WTC11 (cell line): ENCODE measurements at regions not wholly inside any gene's neighbourhood (a gene's known extent, or its start where the extent isn't known, plus 50 kb on each side); places are given as distances from the start of the nearest gene placed in this dataset.

Source experiments
- ATAC-seq: fragments of 200-7000 bp; cut with Tn5 transposase; 2 replicates; pipeline ENCODE4 v1.10.0; 2021; ENCODE audit warnings: mild to moderate bottlenecking, moderate library complexity
- CTCF ChIA-PET: fragments of 300-600 bp; sonication (Branson Sonifier 250); formaldehyde crosslinking; loops from one replicate; lab custom pipeline; 2021; ENCODE audit warnings: antibody characterized with exemption; lab: Charles Lee
- POLR2A ChIA-PET: fragments of 350-600 bp; sonication (Branson Sonifier 250); formaldehyde crosslinking; loops from one replicate; lab custom pipeline; 2021; ENCODE audit warnings: antibody characterized with exemption; lab: Charles Lee
- DNase-seq: peaks from one replicate; pipeline ENCODE4 v3.0.0; 2021; ENCODE audit warnings: low spot score
- H3K27ac Mint-ChIP-seq: 2 replicates; pipeline ENCODE4 v1.8.0; 2021; ENCODE audit warnings: mixed read lengths
- H3K27me3 Mint-ChIP-seq: 2 replicates; pipeline ENCODE4 v1.8.0; 2021; ENCODE audit warnings: low read depth, mild to moderate bottlenecking, moderate library complexity, mixed read lengths
- H3K36me3 Mint-ChIP-seq: 2 replicates; pipeline ENCODE4 v1.8.0; 2021; ENCODE audit warnings: mixed read lengths
- H3K4me1 Mint-ChIP-seq: 2 replicates; pipeline ENCODE4 v1.8.0; 2022; ENCODE audit warnings: mixed read lengths
- H3K4me3 Mint-ChIP-seq: 2 replicates; pipeline ENCODE4 v1.8.0; 2021; ENCODE audit warnings: mild to moderate bottlenecking, moderate library complexity, mixed read lengths
- H3K9me3 Mint-ChIP-seq: 2 replicates; pipeline ENCODE4 v1.8.0; 2021; ENCODE audit warnings: mixed read lengths
- AFF4 ChIP-seq: sonication (generic); formaldehyde crosslinking; IDR thresholded peaks from 2 replicates; pipeline ENCODE4 v1.8.1; 2023; ENCODE audit warnings: mild to moderate bottlenecking, missing genetic modification reagents, borderline replicate concordance
- AR ChIP-seq: fragments of 250-450 bp; sonication (Bioruptor Pico); IDR thresholded peaks from 2 replicates; pipeline ENCODE4 v1.9.0; 2021; ENCODE audit warnings: mild to moderate bottlenecking
- ATF1 ChIP-seq: sonication (generic); formaldehyde crosslinking; IDR thresholded peaks from 2 replicates; pipeline ENCODE4 v1.8.1; 2023; ENCODE audit warnings: mild to moderate bottlenecking, moderate library complexity, missing genetic modification reagents
- ELF4 ChIP-seq: sonication (generic); formaldehyde crosslinking; IDR thresholded peaks from 2 replicates; pipeline ENCODE4 v1.8.1; 2022; ENCODE audit warnings: low read depth, mild to moderate bottlenecking, moderate library complexity, missing genetic modification reagents
- IRF2 ChIP-seq: sonication (generic); formaldehyde crosslinking; IDR thresholded peaks from 2 replicates; pipeline ENCODE4 v1.8.0; 2022; ENCODE audit warnings: low read depth, missing genetic modification reagents, borderline replicate concordance
- NFATC4 ChIP-seq: fragments of 250-450 bp; sonication (Bioruptor Pico); IDR thresholded peaks from 2 replicates; pipeline ENCODE4 v1.9.0; 2021; ENCODE audit warnings: mild to moderate bottlenecking
- SMAD3 ChIP-seq: sonication (generic); formaldehyde crosslinking; IDR thresholded peaks from 2 replicates; pipeline ENCODE4 v1.8.0; 2022; ENCODE audit warnings: missing genetic modification reagents, mild to moderate bottlenecking, borderline replicate concordance
- SOX15 ChIP-seq: fragments of 250-450 bp; sonication (Bioruptor Pico); IDR thresholded peaks from 2 replicates; pipeline ENCODE4 v1.9.0; 2021; ENCODE audit warnings: mild to moderate bottlenecking
- ZNF425 ChIP-seq: fragments of 250-450 bp; sonication (Bioruptor Pico); conservative IDR thresholded peaks from 2 replicates; pipeline ENCODE4 v1.9.0; 2021; ENCODE audit warnings: mild to moderate bottlenecking
- ZNF532 ChIP-seq: fragments of 250-450 bp; sonication (Bioruptor Pico); IDR thresholded peaks from 2 replicates; pipeline ENCODE4 v1.9.0; 2021; ENCODE audit warnings: mild to moderate bottlenecking, borderline replicate concordance
- TF ChIP-seq, protein P1 (sequence below): sonication (generic); formaldehyde crosslinking; IDR thresholded peaks from 2 replicates; pipeline ENCODE4 v1.8.1; 2022; ENCODE audit warnings: mild to moderate bottlenecking, moderate library complexity, missing genetic modification reagents
- TF ChIP-seq, protein P2 (sequence below): sonication (generic); formaldehyde crosslinking; IDR thresholded peaks from 2 replicates; pipeline ENCODE4 v1.8.1; 2023; ENCODE audit warnings: mild to moderate bottlenecking, moderate library complexity, missing genetic modification reagents
- TF ChIP-seq, protein P3 (sequence below): sonication (generic); formaldehyde crosslinking; IDR thresholded peaks from 2 replicates; pipeline ENCODE4 v1.8.1; 2022; ENCODE audit warnings: missing genetic modification reagents, borderline replicate concordance

- no peaks in the 10 kb centered on the region; the same call in 1 of the 2 replicates for H3K27me3 Mint-ChIP-seq
- DNase-seq (no peak), ATAC-seq (peak; percentile 39; the same call in 1 of the 2 replicates)
- H3K27ac Mint-ChIP-seq, result no peak overlapping the region
- peaks cover 9% of the 10 kb centered on the region for H3K36me3 Mint-ChIP-seq
- CTCF ChIA-PET, result no interaction called here
- H3K4me3 Mint-ChIP-seq, result no peak overlapping the region
- POLR2A ChIA-PET, result interaction anchor here (0.5 kb wide), 1 partner anchor 36 kb away, joined by 3 read pairs; no protein-coding TSS in a partner anchor
- H3K9me3 Mint-ChIP-seq, result peaks cover 21% of the 10 kb centered on the region
- H3K4me1 Mint-ChIP-seq, result peaks cover 12% of the 10 kb centered on the region
- TF ChIP-seq SMAD3 (no peak), SOX15 (no peak), AR (CRISPR knock-in tag) (no peak), ZNF532 (CRISPR knock-in tag) (no peak), ZNF425 (CRISPR knock-in tag) (no peak), ATF1 (CRISPR knock-in tag) (no peak), AFF4 (CRISPR knock-in tag) (no peak), ELF4 (CRISPR knock-in tag) (no peak), IRF2 (CRISPR knock-in tag) (no peak), NFATC4 (CRISPR knock-in tag) (no peak)
- TF ChIP-seq, protein P1, sequence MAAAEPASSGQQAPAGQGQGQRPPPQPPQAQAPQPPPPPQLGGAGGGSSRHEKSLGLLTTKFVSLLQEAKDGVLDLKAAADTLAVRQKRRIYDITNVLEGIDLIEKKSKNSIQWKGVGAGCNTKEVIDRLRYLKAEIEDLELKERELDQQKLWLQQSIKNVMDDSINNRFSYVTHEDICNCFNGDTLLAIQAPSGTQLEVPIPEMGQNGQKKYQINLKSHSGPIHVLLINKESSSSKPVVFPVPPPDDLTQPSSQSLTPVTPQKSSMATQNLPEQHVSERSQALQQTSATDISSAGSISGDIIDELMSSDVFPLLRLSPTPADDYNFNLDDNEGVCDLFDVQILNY (CRISPR knock-in tag), result no peak
- TF ChIP-seq, protein P2, sequence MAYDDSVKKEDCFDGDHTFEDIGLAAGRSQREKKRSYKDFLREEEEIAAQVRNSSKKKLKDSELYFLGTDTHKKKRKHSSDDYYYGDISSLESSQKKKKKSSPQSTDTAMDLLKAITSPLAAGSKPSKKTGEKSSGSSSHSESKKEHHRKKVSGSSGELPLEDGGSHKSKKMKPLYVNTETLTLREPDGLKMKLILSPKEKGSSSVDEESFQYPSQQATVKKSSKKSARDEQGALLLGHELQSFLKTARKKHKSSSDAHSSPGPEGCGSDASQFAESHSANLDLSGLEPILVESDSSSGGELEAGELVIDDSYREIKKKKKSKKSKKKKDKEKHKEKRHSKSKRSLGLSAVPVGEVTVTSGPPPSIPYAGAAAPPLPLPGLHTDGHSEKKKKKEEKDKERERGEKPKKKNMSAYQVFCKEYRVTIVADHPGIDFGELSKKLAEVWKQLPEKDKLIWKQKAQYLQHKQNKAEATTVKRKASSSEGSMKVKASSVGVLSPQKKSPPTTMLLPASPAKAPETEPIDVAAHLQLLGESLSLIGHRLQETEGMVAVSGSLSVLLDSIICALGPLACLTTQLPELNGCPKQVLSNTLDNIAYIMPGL (CRISPR knock-in tag), result no peak
- TF ChIP-seq, protein P3, sequence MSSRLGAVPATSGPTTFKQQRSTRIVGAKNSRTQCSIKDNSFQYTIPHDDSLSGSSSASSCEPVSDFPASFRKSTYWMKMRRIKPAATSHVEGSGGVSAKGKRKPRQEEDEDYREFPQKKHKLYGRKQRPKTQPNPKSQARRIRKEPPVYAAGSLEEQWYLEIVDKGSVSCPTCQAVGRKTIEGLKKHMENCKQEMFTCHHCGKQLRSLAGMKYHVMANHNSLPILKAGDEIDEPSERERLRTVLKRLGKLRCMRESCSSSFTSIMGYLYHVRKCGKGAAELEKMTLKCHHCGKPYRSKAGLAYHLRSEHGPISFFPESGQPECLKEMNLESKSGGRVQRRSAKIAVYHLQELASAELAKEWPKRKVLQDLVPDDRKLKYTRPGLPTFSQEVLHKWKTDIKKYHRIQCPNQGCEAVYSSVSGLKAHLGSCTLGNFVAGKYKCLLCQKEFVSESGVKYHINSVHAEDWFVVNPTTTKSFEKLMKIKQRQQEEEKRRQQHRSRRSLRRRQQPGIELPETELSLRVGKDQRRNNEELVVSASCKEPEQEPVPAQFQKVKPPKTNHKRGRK (CRISPR knock-in tag), result no peak
Observed at GRCh38 chr4:169859366-169860216, 101.8 kb upstream of the HPF1 start.
